ENCODE measurements at regions not wholly inside any gene's neighbourhood (a gene's known extent, or its start where the extent isn't known, plus 50 kb on each side); places are given as distances from the start of the nearest gene placed in this dataset.
A peak's percentile ranks its signal among the peaks of the same experiment; 100 is the strongest.

GRCh38 chr1:4593106-4593505, 61.3 kb upstream of the AJAP1 start:
- DNase-seq (ENCODE audit: low spot score): no peak
- Histone ChIP-seq H3K9me3 (ENCODE audit: control insufficient read depth in 4 of 4, low read length in 3 of 4) (no peaks in the 10 kb centered on the region), H3K36me3 (ENCODE audit: control insufficient read depth in 4 of 4, insufficient read depth in 3 of 4, low read depth in 1 of 4, low read length in 3 of 4) (no peaks in the 10 kb centered on the region), H3K4me1 (ENCODE audit: control insufficient read depth in 4 of 4, insufficient read depth in 4 of 4, low read length in 3 of 4) (no peaks in the 10 kb centered on the region), H3K4me3 (ENCODE audit: low read depth in 1 of 3, low read length in 3 of 3) (no peak overlapping the region), H3K9ac (ENCODE audit: low read depth in 1 of 2, low read length in 2 of 2) (no peak overlapping the region), H3K27me3 (ENCODE audit: control insufficient read depth in 4 of 4, insufficient read depth in 4 of 4, low read length in 3 of 4) (no peaks in the 10 kb centered on the region), H3K27ac (ENCODE audit: low read depth in 1 of 2, low read length in 2 of 2) (no peak overlapping the region)
- 81% methylated on average over 7 of the region's 7 CpGs for WGBS
- TF ChIP-seq YY1 (IDR thresholded peaks at IDR 0.05): no peak
- no peak for TF ChIP-seq GABPA (IDR thresholded peaks at IDR 0.05 in 1 of 2, conservative IDR thresholded peaks at IDR 0.05 in 1 of 2)
- TF ChIP-seq MAX (IDR thresholded peaks at IDR 0.05): no peak
- TF ChIP-seq NR2F2 (IDR thresholded peaks at IDR 0.05): no peak
- TF ChIP-seq CTCF (IDR thresholded peaks at IDR 0.05; ENCODE audit: low read depth, low read length, missing input control): no peak
- no peak for TF ChIP-seq HNF4A (conservative IDR thresholded peaks at IDR 0.05)
- TF ChIP-seq FOXA2 (IDR thresholded peaks at IDR 0.05): no peak
- no peak for TF ChIP-seq EGR1 (IDR thresholded peaks at IDR 0.05; ENCODE audit: low read depth in 2 of 2)
- no peak for TF ChIP-seq RAD21 (IDR thresholded peaks at IDR 0.05)
- TF ChIP-seq FOXA1 (IDR thresholded peaks at IDR 0.05): no peak

GRCh38 chr1:4594286-4594991, 60.0 kb upstream of the AJAP1 start:
- no peak overlapping the region for H3K27ac ChIP-seq (ENCODE audit: low read depth in 1 of 2, low read length in 2 of 2)
- H3K4me3 ChIP-seq (ENCODE audit: low read depth in 1 of 3, low read length in 3 of 3): no peak overlapping the region
- no peaks in the 10 kb centered on the region for H3K36me3 ChIP-seq (ENCODE audit: control insufficient read depth in 4 of 4, insufficient read depth in 3 of 4, low read depth in 1 of 4, low read length in 3 of 4)
- WGBS: 71% methylated on average over 13 of the region's 13 CpGs
- H3K9me3 ChIP-seq (ENCODE audit: control insufficient read depth in 4 of 4, low read length in 3 of 4): no peaks in the 10 kb centered on the region
- DNase-seq (ENCODE audit: low spot score): no peak
- H3K4me1 ChIP-seq (ENCODE audit: control insufficient read depth in 4 of 4, insufficient read depth in 4 of 4, low read length in 3 of 4): no peaks in the 10 kb centered on the region
- no peak overlapping the region for H3K9ac ChIP-seq (ENCODE audit: low read depth in 1 of 2, low read length in 2 of 2)
- no peak for TF ChIP-seq MAX (IDR thresholded peaks at IDR 0.05)
- TF ChIP-seq REST (IDR thresholded peaks at IDR 0.05): no peak
- TF ChIP-seq FOXA2 (IDR thresholded peaks at IDR 0.05): no peak
- TF ChIP-seq RAD21 (IDR thresholded peaks at IDR 0.05): peak in 1 of 2 donors; percentile 55
- TF ChIP-seq RXRA (IDR thresholded peaks at IDR 0.05): no peak
- no peak for TF ChIP-seq HNF4G (IDR thresholded peaks at IDR 0.05)
- no peak for TF ChIP-seq EGR1 (IDR thresholded peaks at IDR 0.05; ENCODE audit: low read depth in 2 of 2)
- no peak for TF ChIP-seq JUND (IDR thresholded peaks at IDR 0.05)
- no peak for TF ChIP-seq YY1 (IDR thresholded peaks at IDR 0.05)
- no peak for TF ChIP-seq HNF4A (conservative IDR thresholded peaks at IDR 0.05)
- no peak for TF ChIP-seq SP1 (IDR thresholded peaks at IDR 0.05)
- TF ChIP-seq CTCF (IDR thresholded peaks at IDR 0.05; ENCODE audit: low read depth, low read length, missing input control): peak; percentile 6
- no peak for TF ChIP-seq FOXA1 (IDR thresholded peaks at IDR 0.05)
- TF ChIP-seq TAF1 (conservative IDR thresholded peaks at IDR 0.05): no peak
- no peak for TF ChIP-seq ATF3 (IDR thresholded peaks at IDR 0.05)
- no peak for TF ChIP-seq GABPA (IDR thresholded peaks at IDR 0.05 in 1 of 2, conservative IDR thresholded peaks at IDR 0.05 in 1 of 2)
- no peak for TF ChIP-seq NR2F2 (IDR thresholded peaks at IDR 0.05)
- H3K27me3 ChIP-seq (ENCODE audit: control insufficient read depth in 4 of 4, insufficient read depth in 4 of 4, low read length in 3 of 4): no peaks in the 10 kb centered on the region
